Stimulated activated CD8-positive, alpha-beta memory T cell treated with anti-CD3 and anti-CD28 coated beads, Interleukin-4, amount 100 ng/mL, for 4 hours (primary cell): ENCODE measurements at regions not wholly inside any gene's neighbourhood (a gene's known extent, or its start where the extent isn't known, plus 50 kb on each side); places are given as distances from the start of the nearest gene placed in this dataset.
"Not testable (repeated sequence)": the region's sequence is repeated elsewhere in the genome, so short reads cannot be mapped to it uniquely, and the experiment has no call there.

ENCODE experiments used
- DNase-seq, 2 donors: peaks; one replicate each; pipeline ENCODE4 v3.0.0-alpha.2; 2020; ENCODE audit warnings: low read depth in 2 of 2, low spot score in 1 of 2

DNA sequence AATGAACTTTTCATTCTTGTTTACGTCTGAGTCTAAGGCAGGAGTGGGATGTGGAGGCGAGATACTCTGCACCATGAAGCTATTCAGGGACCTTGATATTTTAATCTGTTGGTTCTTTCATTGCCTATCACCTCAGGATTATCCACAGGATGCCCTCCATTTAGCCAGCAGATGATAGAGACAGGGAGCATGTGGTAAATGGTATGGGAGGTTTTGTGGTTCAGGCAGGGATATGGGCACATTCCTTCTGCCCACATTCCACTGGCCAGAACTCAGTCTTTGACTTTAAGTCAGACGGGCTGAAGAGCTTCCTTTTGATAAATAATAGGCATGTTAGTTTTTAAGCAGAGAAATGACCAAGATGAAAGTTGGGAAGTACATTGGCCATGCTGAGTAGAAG lies 548.0 kb upstream of the CCDC54 start:
- no peak for DNase-seq

DNA sequence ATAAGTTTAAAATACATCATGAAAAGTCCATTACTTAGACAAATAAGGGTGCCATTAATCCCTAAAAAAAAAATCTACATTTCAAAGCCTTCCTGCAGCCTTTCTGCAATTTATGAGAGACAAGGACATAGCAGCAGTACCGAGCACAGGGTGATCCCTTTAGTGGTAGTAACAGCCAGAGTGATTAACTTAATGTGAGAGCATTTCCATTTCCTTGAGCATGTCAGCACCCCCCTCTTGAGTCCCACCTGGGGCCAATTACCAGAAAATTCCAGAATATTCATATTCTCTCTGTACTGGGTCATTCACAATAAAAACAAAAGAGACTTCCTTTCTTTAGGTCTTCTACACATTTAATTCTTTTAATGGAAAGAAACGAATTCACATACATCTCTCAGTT lies 546.9 kb upstream of the CCDC54 start:
- DNase-seq: no peak

DNA sequence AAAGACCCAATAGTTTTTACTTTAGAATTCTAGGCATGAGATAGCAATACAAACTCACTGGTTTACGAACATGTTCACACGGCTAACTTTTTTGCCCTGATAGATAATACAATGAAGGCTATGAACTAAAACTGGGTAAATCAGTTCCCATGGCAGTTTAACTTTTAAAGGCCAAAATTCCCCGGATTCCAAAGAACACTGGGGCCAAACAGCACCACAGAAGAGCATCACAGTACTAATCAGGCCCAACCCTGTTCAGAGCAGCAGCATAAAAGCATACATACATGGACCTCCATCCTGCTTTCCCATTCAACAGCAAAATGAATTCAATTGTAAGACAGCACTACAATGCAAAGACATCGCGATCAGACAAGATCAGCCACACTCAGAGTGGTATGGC lies 540.3 kb upstream of the CCDC54 start:
- DNase-seq: no peak

DNA sequence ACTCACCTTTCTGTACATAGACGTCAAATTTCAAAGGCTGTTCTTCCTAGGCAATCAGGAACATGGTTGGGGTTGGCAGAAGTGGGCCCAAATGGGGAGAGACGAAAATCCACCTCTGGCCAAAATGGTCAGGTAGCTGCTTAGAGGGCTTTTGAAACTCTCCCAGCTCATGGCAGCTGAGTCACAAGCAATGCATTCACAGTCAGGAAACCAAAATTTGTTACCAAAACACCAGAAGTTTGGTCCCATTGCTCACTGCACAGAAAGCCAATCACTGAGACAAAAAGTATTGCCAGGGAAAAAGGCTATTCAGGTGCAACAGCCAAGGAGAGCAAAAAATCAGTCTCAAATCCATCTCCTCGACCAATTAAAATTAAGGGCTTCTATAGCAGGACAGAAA lies 539.6 kb upstream of the CCDC54 start:
- no peak for DNase-seq

DNA sequence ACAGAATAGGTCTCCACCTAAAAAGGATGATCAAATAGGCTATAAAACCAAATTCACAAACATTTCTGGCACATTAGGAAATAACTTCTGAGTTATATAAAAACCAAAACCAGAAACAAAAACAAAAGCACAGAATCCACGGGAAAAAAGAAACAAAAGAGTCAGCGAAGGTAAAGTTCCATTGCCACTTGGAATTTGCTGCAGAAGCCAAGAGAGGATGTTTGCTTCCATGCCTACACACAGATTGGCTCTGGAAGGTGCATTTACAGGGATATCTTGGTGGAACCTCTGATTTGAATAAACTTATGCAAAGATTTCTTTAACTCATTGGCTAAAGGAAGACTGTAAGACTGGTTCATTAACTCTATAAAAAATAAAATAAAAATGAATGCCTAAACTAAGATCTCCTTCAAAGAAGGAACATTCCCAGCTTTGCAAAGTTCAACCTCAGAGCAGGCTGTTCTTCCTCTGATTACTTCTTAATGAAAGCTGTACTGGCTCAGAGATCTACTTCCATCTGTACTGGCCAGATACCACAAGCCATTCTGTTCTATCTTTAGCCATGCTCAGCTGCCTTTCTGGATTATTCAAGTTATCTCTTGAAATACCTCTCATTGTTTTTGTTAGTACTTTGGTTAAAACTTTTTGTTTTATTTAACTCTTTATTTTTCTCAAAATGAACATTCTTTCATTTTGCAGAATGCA lies 537.5 kb upstream of the CCDC54 start:
- no peak for DNase-seq

DNA sequence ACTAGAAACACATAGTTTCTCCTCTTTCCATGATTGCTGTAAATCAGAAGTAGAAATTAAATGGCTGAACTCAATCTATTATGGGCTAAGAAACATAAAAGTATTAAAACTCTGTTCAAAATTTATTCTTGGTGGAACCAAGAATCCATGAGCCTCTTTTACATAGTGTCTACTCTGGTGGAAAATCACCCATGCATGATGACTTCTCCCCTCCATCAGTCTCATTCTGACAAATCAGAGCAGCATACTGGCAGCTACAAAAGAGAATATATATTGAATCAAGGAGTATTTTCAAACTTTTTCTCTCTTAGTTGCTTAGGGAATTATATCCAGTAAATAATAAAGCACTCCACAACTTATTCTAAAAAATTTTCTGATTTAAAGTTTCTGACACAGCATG lies 536.9 kb upstream of the CCDC54 start:
- DNase-seq: no peak

DNA sequence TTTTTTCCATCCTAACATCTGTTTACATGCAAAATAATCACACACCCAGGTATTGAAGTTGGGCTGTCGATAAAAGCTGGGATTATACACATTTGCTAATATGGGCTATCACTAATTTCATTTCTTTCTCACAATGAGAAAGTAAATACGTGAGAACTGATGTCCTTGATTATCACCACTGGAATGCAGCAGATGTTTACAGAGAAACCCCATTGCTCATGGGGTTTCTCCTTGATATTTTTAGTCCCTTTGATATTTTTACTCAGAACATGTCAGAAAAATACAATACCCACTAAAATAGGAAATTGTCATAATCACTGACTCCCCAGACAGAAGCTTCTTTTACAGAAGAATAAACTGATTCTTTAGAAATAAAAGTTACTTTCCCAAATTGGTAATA lies 535.1 kb upstream of the CCDC54 start:
- DNase-seq: no peak

DNA sequence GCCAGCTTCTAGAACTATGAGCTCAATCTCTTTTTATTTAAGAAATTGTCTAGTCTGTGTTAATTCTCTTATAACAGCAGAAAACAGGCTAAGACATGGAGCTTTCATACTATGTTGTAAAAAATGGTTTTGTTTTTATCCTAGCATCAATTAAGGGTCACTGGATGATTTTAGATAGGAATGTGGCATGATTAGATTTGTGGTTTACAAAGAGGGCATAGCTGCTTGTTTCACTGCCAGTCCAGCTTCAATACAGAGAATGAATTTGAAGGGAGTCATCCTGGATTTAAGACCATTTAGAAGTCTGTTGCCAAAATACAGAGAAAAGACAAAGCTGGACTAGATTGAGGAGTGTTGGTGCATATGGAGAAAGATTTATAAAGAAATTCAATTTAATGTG lies 532.6 kb upstream of the CCDC54 start:
- DNase-seq: no peak

DNA sequence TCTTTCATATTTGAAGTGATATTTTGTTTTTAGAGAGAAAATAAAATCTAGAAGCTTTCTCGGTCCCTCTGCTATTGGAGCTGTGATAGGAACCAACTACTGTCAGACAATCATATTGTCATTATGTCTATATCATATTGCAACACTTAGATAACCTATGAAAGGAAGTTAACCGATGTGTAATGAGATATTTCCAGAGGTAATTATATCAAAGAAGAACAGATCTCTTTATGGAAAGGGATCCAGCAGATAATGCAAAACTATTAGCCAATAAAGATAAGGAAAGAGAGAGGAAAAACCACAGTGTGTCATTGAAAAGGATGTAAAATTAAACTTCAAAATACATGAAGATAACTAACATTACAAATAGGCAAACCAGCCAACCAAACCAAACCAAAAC lies 529.1 kb upstream of the CCDC54 start:
- no peak for DNase-seq

DNA sequence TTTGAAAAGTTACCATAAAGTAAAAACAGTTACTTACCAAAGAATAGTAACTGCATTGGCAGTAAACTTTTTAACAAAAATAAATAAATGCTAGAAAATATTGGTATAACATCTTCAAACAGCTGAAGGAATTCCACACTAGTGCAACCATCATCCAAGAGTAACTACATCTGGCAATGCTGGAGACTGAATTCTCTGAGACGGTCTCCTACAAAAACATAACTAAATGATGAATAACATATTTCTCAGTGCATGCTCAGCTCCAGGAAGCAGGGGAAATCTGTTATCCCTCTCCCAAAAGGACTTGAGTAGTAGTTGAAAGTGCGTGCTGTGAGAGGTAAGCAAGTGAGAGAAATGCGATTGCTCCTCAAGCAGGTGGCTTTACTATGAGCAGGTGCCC lies 526.8 kb upstream of the CCDC54 start:
- no peak for DNase-seq

DNA sequence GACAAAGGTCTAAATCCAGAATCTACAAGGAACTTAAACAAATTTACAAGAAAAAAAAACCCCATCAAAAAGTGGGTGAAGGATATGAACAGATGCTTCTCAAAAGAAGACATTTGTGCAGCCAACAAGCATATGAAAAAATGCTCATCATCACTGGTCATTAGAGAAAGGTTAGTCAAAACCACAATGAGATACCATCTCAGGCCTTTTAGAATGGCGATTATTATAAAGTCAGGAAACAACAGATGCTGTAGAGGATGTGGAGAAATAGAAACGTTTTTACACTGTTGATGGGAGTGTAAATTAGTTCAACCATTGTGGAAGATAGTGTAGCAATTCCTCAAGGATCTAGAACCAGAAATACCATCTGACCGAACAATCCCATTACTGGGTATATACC lies 518.9 kb upstream of the CCDC54 start:
- not testable (repeated sequence) for DNase-seq

DNA sequence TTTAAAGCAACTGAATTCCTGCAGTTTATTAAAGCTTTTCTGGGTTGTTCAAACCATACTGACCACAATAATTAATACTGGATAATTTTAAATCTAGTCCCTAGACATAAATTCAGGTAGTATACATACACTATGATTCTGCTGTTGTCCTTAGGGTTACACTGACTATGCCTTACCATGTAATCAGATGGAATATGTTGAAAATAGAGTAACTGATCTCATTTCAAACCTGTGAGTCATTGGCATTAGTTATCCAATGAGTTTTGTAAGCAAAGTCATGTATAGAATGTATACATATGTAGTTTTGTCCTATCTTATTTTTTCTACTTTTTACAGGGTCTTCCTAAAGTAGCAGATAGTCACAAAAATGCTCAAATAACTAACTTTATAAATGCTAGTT lies 517.1 kb upstream of the CCDC54 start:
- DNase-seq: no peak

DNA sequence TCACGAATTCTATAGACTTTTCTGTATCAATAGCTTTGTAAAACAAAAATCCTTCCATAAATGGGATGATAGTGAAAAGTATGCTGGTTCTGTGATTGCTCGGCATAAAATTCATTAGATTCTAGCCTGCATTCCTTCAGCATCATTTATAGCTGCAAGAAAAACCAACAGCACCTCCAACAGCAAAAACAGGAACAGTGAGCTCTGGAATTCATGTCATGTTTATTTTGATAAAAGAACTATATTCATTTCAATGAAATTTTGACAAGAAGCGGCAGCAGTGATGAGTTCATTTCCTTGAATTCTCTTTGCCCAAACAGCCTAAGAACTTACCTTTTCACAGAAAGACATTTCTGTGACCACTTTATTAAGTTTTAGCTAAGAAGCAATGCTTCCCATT lies 515.2 kb upstream of the CCDC54 start:
- no peak for DNase-seq

DNA sequence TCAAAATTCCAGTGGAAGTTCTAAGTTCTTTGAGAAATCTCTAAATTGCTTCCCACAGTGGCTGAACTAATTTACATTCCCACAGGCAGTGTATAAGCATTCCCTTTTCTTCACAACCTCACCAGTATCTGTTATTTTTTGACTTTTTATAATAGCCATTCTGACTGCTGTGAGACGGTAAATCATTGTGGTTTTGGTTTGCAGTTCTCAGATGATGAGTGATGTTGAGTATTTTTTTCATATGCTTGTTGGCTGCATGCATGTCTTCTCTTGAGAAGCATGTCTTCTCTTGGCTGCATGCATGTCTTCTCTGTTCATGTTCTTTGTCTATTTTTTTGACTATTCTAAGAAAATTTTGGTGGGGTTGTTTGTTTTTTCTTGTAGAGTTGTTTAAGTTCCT lies 499.6 kb upstream of the CCDC54 start:
- DNase-seq: no peak

DNA sequence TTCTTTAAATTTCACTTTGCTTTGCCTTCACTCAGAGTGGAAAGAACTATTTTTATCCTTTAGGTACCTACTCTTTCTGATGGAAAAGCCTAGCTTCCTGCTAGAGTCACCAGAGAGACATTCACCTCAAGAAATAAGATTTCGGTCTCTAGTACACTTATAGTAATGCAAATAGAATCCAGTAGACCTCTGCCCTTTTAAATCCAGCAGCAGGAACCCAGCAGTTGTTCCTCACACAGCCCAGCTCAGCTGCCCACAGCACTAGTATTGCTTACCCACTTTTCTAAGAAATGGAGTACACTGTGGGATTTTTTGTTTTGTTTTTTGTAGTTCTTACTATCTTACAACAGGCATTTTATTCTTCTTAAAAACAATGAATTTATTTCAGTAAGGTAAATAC lies 497.0 kb upstream of the CCDC54 start:
- DNase-seq: no peak

DNA sequence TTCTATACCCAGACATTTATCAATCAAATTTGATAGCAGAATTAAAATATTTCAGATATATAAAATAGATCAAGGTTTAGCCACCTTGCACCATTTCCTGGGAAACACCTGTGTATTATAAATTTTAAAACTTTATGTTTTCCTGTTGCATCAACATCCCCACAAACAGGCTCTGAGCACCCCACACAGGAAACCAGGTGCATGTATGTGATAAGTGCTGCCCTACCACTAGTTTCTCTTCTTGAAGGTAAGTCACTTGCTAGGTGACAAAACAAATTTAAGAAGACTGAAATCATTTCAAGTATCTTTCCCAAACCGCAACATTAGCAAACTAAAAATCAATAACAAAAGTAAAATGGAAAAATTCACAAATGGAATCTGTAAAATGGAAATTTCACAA lies 496.1 kb upstream of the CCDC54 start:
- DNase-seq: no peak

DNA sequence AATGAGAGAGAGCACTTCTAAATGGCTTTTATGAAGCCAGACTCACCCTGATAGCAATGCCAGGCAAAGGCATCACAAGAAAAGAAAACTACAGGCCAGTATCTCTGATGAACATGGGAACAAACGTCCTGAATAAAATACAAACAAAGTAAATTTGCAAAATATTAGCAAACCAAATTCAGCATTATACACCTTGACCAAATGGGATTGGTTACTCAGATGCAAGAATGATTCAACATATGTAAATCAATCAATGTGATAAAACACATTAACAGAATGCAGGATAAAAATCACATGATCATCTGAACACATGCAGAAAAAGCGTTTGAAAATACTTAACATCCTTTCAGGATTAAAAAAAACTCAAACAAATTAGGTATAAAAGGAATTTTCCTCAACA lies 494.9 kb upstream of the CCDC54 start:
- DNase-seq: no peak

DNA sequence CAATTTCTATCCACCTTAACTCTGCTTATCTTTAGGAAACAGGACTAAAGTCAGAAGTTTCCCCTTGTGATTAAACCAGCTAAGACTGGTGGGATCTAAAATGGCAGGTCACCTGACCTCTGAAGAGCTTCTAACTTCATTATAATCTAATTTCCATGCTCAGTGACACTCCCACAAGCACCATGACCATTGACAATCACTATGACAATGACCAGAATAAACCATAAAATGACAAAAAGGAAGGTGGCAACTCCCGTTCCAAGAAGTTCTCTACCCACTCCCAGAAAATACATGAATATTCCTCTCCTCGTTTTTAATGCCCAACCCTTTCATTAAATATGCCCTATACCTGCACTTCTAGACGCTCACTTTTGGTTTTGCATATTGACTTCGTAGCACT lies 471.2 kb upstream of the CCDC54 start:
- no peak for DNase-seq

DNA sequence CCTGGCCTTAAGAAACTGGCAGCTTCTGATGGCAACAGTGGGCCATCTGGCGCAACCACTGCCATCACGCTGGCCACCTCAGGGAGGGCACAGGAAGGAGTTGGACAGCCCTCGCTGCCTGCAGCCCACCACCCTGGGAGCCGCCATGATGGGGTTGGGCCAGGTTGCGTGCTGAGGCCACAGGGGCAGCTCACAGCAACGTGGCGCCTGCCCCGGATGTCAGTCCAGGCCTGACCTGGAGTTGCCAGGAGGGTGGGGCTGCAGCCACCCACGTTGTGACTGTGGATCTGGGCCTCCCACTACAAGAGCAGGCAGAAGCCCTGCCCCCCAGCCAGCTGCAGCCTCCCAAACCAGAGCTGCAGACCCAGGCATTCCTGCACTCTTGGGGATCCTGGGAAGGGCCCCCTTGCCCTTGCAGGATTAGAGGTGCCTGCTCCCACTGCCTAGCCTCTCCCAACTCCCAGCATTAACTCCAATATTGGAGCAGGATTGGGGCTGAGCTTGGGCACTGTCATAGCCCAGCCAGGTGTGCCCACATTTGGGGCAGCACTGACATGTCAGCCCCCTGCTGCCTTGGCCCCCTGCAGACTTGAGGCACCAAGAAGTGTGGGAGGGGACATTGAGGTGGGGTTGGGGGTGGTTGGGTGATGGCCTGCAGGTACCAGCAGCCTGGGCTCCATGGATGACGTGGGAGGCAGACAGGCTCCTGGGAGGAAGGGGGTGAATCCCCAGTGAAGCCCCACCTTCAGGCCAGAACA lies 468.9 kb upstream of the CCDC54 start:
- DNase-seq: no peak

DNA sequence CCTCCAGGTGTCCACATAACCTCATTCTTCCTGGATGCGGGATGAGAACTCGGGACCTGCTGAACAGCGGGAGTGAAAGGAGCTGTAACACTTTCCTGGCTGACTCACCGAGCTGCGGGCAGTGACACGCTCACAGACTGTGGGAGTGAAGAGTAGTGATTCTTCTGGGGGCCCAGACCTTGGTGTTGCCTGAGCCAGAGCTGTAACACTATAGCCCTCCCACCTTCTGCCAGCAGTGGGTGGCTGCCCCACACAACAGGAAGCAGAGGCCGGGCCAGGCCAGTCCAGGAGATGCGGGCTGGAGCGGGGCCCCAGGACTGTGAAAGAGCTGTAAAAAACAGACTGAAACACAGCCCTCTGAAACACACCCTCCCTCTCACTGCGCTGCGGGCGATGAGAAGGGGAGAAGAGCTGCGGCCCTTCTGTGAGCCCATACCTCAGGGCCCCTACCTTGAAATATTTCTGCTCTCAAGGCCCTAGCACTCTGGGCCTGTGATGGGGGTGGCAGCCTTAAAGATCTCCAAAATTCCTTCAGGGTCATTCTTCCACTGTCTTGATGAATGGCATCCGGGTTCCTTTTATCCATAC lies 464.0 kb upstream of the CCDC54 start:
- DNase-seq: no peak

DNA sequence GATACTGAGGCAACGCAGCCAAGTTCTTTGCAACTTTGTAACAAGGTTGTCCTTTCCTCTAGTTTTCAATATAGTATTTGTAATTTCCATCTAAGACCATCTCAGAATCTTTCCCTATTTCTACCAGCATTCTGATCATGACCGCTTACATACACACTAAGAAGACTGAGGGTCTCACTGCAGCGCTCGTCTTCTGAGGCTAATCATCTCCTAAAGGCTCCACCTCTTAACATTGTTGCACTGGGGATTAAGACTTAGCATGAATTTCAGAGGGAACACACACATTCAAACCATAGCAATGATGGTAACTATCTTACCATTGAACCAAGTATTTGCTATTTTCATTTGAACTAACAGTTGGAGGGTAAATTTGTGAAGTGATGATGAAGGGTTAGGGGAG lies 463.3 kb upstream of the CCDC54 start:
- DNase-seq: no peak

DNA sequence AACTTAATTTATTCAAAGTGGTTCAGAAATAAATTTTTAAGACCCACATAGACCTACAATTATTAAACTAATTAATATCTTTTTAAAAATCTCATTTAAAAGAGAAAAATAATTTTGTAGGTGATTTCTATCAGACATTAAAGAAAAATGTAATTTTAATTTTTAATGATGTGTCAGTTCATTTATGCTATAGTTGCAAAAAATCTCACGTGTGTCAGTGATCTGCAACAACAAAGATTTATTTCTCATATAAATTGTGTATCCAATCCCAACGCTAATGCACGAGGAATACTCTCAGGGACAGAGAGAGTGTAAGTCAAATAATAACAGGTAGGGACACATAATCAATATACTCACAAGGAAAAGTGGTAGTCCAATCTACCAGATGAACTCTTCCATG lies 456.6 kb upstream of the CCDC54 start:
- no peak for DNase-seq

DNA sequence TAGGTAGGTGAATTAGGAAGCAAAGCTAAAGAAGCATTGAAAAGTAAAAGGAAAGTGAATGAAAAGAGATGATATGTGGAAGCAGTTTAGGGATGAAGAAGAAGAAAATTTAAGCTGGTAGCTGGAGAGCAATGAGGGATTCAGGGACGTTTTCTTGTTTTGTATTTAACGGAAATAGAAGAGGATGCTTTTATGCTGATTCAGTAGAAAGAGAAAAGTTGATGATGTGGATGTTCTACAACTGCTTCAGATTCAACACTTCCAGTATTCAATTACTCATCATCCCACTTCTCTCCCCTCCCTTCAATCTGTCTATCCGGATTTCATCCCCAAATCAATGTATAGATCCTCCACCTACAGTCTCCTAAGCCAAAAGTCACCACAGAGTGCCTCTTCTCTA lies 448.2 kb upstream of the CCDC54 start:
- no peak for DNase-seq
